Thyroid gland (tissue), 4 donors: ENCODE measurements at regions not wholly inside any gene's neighbourhood (a gene's known extent, or its start where the extent isn't known, plus 50 kb on each side); places are given as distances from the start of the nearest gene placed in this dataset.

Source experiments
- DNase-seq, 2 donors: peaks; one replicate each; pipeline ENCODE4 v3.0.0-alpha.2; 2019
- H3K27ac ChIP-seq, 3 donors: fragments of 200-600 bp; sonication (generic); 1 replicate in 2 of 3; 2 replicates in 1 of 3; pipeline ENCODE4 v1.5.1; 2016 to 2019; ENCODE audit warnings: mild to moderate bottlenecking in 1 of 3, moderate library complexity in 1 of 3
- H3K27me3 ChIP-seq: fragments of 200-600 bp; sonication (generic); one replicate; pipeline ENCODE4 v1.5.1; 2019
- H3K36me3 ChIP-seq, 2 donors: fragments of 200-600 bp; sonication (generic); one replicate each; pipeline ENCODE4 v1.5.1; 2016 to 2019
- H3K4me1 ChIP-seq, 2 donors: fragments of 200-600 bp; sonication (generic); one replicate each; pipeline ENCODE4 v1.5.1; 2017 to 2019
- H3K4me3 ChIP-seq, 3 donors: fragments of 200-600 bp; sonication (generic); replicated peaks in 1 of 3; 1 replicate in 2 of 3; 2 replicates in 1 of 3; pipeline ENCODE4 v1.5.1; 2016; ENCODE audit warnings: mild to moderate bottlenecking in 1 of 3
- H3K9me3 ChIP-seq: fragments of 200-600 bp; sonication (generic); one replicate; pipeline ENCODE4 v1.5.1; 2017
- CTCF ChIP-seq, 6 experiments: fragments of 200-600 bp in 3 of 6; fragments of 450-650 bp in 3 of 6; sonication (generic) in 3 of 6; IDR thresholded peaks; one replicate each; pipeline ENCODE4 v1.5.1; 2016 to 2019; ENCODE audit warnings: antibody characterized with exemption in 6 of 6, mild to moderate bottlenecking in 2 of 6, inconsistent platforms in 1 of 6, moderate library complexity in 1 of 6
- POLR2A ChIP-seq, 2 donors: fragments of 450-650 bp; IDR thresholded peaks; one replicate each; pipeline ENCODE4 v1.6.1; 2017; ENCODE audit warnings: antibody characterized with exemption in 2 of 2, mild to moderate bottlenecking in 2 of 2, moderate library complexity in 1 of 2
- WGBS, 2 donors: methylation state at CpG; one replicate each; pipeline ENCODE4 v1.1.5; 2017; 5-methylcytosine and 5-hydroxymethylcytosine counted together
- intact Hi-C: fragments of 100-400 bp; cut with DNase I; formaldehyde crosslinking; loops from one replicate; pipeline ENCODE4 v1.15.1; 2023

GRCh38 chr12:111160350-111161241 lies 208.3 kb downstream of the PHETA1 start:
- TF ChIP-seq POLR2A (IDR thresholded peaks at IDR 0.05) (no peak), CTCF (IDR thresholded peaks at IDR 0.05) (no peak)
- intact Hi-C loops, result no loop called here
- H3K27me3 ChIP-seq, result no peaks in the 10 kb centered on the region

GRCh38 chr12:111158992-111159391 lies 209.9 kb downstream of the PHETA1 start:
- no peak overlapping the region for H3K4me3 ChIP-seq
- H3K27ac ChIP-seq, result no peak overlapping the region
- H3K4me1 ChIP-seq, result no peaks in the 10 kb centered on the region
- no peaks in the 10 kb centered on the region for H3K9me3 ChIP-seq
- no peaks in the 10 kb centered on the region for H3K27me3 ChIP-seq
- DNase-seq, result no peak
- intact Hi-C loops, result no loop called here
- TF ChIP-seq POLR2A (IDR thresholded peaks at IDR 0.05), result no peak
- TF ChIP-seq CTCF (IDR thresholded peaks at IDR 0.05), result no peak
- whole genome bisulfite sequencing, 2 donors, result 91 to 94% methylated on average over 8 of the region's 8 CpGs
- no peaks in the 10 kb centered on the region for H3K36me3 ChIP-seq

More at GRCh38 chr12:111160350-111161241, 208.3 kb downstream of the PHETA1 start:
- no peak overlapping the region for H3K27ac ChIP-seq
- no peaks in the 10 kb centered on the region for H3K9me3 ChIP-seq
- H3K4me3 ChIP-seq, result no peak overlapping the region
- no peaks in the 10 kb centered on the region for H3K36me3 ChIP-seq
- no peaks in the 10 kb centered on the region for H3K4me1 ChIP-seq
- DNase-seq, result peak; percentile 31 to 46
- 76% methylated on average over 24 to 25 of the region's 25 CpGs for WGBS, 2 donors

GRCh38 chr12:111157486-111157885 lies 211.4 kb downstream of the PHETA1 start:
- no peaks in the 10 kb centered on the region for H3K27me3 ChIP-seq
- 94 to 100% methylated on average over 2 of the region's 2 CpGs for WGBS, 2 donors
- intact Hi-C loops, result no loop called here

GRCh38 chr12:111156304-111156703 lies 212.6 kb downstream of the PHETA1 start:
- intact Hi-C loops, result no loop called here
- H3K27me3 ChIP-seq, result no peaks in the 10 kb centered on the region
- no peaks in the 10 kb centered on the region for H3K36me3 ChIP-seq
- no peak overlapping the region for H3K27ac ChIP-seq
- no peak overlapping the region for H3K4me3 ChIP-seq
- no peaks in the 10 kb centered on the region for H3K9me3 ChIP-seq
- WGBS, 2 donors, result 86 to 90% methylated on average over 3 of the region's 3 CpGs
- DNase-seq, result no peak
- H3K4me1 ChIP-seq, result no peaks in the 10 kb centered on the region
- no peak for TF ChIP-seq CTCF (IDR thresholded peaks at IDR 0.05)
- no peak for TF ChIP-seq POLR2A (IDR thresholded peaks at IDR 0.05)

More at GRCh38 chr12:111157486-111157885, 211.4 kb downstream of the PHETA1 start:
- Histone ChIP-seq H3K4me1 (no peaks in the 10 kb centered on the region), H3K27ac (no peak overlapping the region), H3K36me3 (no peaks in the 10 kb centered on the region), H3K4me3 (no peak overlapping the region), H3K9me3 (no peaks in the 10 kb centered on the region)
- TF ChIP-seq POLR2A (IDR thresholded peaks at IDR 0.05), result no peak
- TF ChIP-seq CTCF (IDR thresholded peaks at IDR 0.05), result no peak
- DNase-seq, result no peak

GRCh38 chr12:111155521-111155920 lies 213.4 kb downstream of the PHETA1 start:
- 77 to 81% methylated on average over 8 of the region's 8 CpGs for WGBS, 2 donors
- intact Hi-C loops, result no loop called here
- H3K27ac ChIP-seq, result no peak overlapping the region
- no peaks in the 10 kb centered on the region for H3K27me3 ChIP-seq
- no peak overlapping the region for H3K4me3 ChIP-seq
- no peaks in the 10 kb centered on the region for H3K36me3 ChIP-seq
- TF ChIP-seq CTCF (IDR thresholded peaks at IDR 0.05) (no peak), POLR2A (IDR thresholded peaks at IDR 0.05) (no peak)
- H3K4me1 ChIP-seq, result no peaks in the 10 kb centered on the region
- H3K9me3 ChIP-seq, result no peaks in the 10 kb centered on the region
- no peak for DNase-seq
